Putamen (tissue), 1 donor: ENCODE measurements at regions not wholly inside any gene's neighbourhood (a gene's known extent, or its start where the extent isn't known, plus 50 kb on each side); places are given as distances from the start of the nearest gene placed in this dataset.
"Not testable (repeated sequence)": the region's sequence is repeated elsewhere in the genome, so short reads cannot be mapped to it uniquely, and the experiment has no call there.

Experiments used
- DNase-seq: peaks from one replicate; pipeline ENCODE4 v3.0.0-alpha.2; 2016; ENCODE audit warnings: low spot score

GRCh38 chr4:147160908-147161513, 215.3 kb upstream of the TTC29 start:
- DNase-seq, result peak; percentile 30

GRCh38 chr4:147163311-147163710, 217.6 kb upstream of the TTC29 start:
- no peak for DNase-seq

GRCh38 chr4:147168200-147168599, 222.5 kb upstream of the TTC29 start:
- not testable (repeated sequence) for DNase-seq

DNA sequence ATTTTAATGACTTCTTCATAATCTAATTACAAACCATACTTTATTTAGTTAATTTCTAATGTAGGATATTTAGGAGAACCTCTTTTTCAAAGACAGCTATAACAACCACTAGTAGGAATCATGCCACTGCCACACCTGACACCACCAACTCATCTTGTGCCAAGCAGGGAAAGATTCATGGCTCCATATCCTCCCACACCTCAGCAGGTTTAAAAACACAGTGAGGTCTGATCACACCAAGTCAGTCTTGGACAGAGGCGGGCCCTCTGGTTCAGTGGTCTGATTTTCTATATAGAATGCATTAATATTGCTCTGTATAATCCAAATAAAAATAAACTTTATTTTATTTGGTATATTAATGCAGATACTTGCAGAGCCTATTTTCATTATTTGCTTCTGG, 227.7 kb upstream of the TTC29 start:
- DNase-seq, result no peak

GRCh38 chr4:147173797-147174432, 228.3 kb upstream of the TTC29 start:
- DNase-seq, result no peak

DNA sequence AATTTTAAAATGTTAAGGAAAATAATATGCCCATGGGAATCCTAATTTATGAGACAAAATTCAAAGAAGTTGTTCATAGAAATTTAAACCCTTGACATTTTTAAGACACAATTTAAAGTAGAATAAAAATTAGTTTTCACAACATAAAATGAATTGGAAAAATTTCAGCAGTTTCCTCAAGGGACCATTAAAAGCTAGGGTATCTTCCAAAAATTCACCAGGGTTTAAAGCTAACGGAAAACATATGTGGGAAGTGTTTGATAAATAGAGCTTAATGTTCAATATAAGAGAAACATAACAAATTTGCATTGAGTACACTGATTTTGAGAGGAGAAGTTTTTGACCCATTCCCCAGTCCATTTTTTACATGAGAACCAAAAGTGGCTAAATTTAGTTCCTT, 228.9 kb upstream of the TTC29 start:
- DNase-seq, result no peak

DNA sequence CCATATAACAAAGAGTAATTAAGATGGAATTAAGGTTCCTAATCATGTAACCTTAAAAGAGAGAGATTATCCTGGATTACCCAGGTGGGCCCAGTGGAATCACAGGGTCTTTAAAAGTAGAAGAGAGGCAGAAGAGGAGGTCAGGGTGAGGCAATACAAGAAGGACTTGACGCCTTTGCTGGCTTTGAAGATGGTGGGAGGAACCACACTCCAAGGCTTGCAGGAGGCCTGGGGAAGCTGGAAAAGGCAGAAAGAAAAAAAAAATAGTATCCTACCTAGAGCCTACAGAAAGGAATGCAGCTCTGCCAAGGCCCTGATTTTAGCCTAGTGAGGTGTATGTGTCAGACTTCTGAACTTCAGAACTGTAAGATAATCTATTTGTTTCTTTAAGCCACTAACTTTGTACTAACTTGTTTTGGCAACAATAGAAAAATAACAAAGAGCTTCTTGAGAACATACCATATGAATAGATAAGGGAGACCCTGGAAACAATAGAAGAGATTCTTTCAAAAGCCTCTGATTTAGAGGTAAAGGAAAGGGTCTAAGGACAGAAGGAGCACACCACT, 229.9 kb upstream of the TTC29 start:
- no peak for DNase-seq

GRCh38 chr4:147182041-147182440, 236.4 kb upstream of the TTC29 start:
- DNase-seq, result no peak

DNA sequence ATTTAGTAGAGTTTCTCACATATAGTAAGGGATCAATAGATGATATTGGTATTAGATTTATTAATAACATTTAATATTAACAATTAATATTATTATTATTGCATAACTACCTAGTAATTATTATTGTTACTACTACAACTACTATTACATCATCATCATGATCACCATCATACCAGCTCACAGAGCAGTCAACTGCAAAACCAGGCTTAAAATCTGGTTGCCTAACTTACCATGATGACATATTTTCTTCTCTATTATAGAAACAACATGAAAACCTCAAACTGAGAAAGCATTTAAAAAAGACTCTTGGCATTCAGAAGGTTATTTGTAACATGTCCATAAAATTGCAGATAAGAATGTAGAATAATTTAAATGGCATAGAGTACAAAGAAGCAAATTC, 247.0 kb upstream of the TTC29 start:
- DNase-seq, result no peak

DNA sequence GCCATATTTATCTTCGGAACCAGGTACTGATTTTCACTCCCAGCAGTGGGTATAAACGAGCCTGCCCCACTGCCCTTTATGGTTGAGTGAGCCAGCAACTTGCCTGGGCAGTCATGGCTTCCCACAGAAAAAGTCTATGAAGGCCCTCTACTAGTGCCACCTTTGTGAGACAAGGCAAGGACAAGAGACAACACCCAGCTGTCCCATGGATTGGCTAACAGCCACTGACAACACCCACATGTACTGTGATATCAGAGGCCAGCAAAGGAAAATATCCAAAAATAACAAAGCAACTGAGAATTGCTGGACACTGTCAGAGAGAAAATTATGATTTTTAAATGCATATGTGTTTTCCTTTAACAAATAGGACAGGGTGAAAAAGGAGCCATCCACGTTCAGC, 248.4 kb upstream of the TTC29 start:
- no peak for DNase-seq

DNA sequence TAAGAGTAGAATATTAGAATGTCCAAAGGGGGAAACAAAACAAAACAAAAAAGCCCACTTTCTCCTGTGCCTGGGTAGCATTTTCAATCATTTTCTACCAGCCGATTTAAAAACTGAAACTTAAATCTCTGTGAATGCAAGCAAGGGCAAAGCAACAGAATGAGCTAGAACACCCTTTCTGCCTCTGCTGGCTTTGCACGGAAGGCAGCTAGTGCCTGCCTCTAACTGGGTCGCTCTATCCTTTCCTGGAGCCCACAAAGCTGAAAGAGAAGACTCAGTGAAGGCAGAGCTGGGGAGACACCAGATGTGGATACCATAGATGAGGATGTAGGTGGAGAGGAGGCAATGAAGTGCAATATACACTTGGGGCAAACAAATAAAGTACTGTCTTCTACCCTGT, 248.9 kb upstream of the TTC29 start:
- no peak for DNase-seq

- DNase-seq, result no peak
These were observed 249.7 kb upstream of the TTC29 start for GRCh38 chr4:147195386-147195785.

DNA sequence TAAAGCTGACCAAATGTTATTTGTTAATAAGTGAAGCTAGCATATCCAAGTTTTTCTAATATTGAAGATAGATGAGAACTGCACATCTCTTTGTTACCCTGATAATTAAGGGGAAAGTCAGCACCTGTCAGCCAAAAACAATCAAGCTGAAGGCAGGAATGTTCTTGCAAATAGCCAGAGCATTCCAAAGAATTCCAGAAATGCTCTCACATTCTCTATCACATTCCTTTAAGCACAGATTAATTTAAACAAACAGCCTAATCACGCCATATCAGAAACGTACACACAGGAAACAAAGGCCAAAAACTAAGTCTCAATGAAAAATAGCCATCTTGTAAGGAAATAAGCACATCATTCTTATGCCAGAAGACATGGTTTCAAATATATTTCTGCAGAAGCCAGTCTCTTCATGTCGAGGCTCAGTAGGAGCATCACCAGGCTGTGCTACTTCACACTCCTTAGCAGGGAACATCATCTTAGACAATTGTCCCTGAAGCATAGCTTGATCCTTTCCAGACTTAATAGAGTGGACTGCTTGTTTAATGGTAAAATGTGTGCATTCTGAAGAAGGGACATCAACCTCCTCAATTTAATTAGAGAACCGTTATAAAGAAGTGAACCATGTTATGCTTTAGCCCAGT, 252.9 kb upstream of the TTC29 start:
- DNase-seq, result no peak

- no peak for DNase-seq
These were observed 255.4 kb upstream of the TTC29 start for GRCh38 chr4:147201016-147201415.

DNA sequence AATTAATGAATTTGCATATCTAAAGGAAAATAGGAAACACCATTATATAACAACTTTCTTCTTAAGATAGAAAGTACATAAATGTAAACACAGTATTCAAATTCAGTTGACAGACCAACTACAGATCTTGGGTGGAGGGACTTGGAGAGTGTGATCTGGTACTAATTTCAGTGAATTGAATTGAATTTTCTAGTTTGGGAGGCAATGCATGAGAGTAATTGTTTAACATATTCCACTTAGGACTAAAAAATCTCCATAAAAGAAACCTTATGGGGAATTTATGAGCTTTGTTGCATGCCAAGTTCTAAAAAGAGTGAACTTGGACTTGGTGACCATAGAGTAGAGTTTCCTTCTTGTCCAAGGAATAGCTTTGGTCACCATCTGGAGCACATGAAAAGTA, 261.1 kb upstream of the TTC29 start:
- DNase-seq, result no peak

- no peak for DNase-seq
These were observed 262.2 kb upstream of the TTC29 start for GRCh38 chr4:147207911-147208310.

- DNase-seq, result no peak
These were observed 263.2 kb upstream of the EDNRA start for GRCh38 chr4:147217655-147218054.

GRCh38 chr4:147219145-147219544, 261.8 kb upstream of the EDNRA start:
- no peak for DNase-seq

GRCh38 chr4:147220833-147221232, 260.1 kb upstream of the EDNRA start:
- no peak for DNase-seq

GRCh38 chr4:147222906-147223305, 258.0 kb upstream of the EDNRA start:
- DNase-seq, result no peak

GRCh38 chr4:147223576-147223975, 257.3 kb upstream of the EDNRA start:
- DNase-seq, result no peak

- no peak for DNase-seq
These were observed 244.1 kb upstream of the EDNRA start for GRCh38 chr4:147236806-147237205.

- DNase-seq, result no peak
These were observed 236.1 kb upstream of the EDNRA start for GRCh38 chr4:147244786-147245185.
